ENCODE measurements at regions not wholly inside any gene's neighbourhood (a gene's known extent, or its start where the extent isn't known, plus 50 kb on each side); places are given as distances from the start of the nearest gene placed in this dataset.

DNA sequence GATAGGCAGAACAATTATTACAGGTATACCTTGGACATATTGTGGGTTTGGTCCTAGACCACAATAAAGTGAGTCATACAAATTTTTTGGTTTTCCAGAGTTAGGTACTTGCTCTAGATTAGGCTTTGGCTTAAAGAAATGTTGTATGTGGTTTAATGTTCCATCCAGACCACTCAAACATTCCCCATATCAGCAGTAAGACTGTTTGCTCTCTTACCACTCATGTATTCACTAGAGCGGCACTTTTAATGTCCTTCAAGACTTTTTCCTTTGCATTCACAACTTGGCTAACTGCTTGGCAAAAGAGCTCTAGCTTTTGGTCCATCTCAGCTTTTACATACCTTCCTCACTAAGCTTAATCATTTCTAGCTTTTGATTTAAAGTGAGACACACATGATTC, 250.5 kb upstream of the SETMAR start:
- WGBS, 2 experiments (ENCODE audit: extremely low coverage in 2 of 2, insufficient read length in 1 of 2): no CpG with 5 or more reads among the region's 1 CpG
- Histone ChIP-seq H3K23ac (ENCODE audit: low read depth, low read length) (no peak overlapping the region), H2BK120ac (ENCODE audit: low read depth, low read length) (no peak overlapping the region), H3K9me3 (ENCODE audit: control insufficient read depth, insufficient read depth, low read length) (peaks cover 20% of the 10 kb centered on the region), H3K36me3 (ENCODE audit: control insufficient read depth, insufficient read depth, low read length) (no peaks in the 10 kb centered on the region), H3K4ac (ENCODE audit: low read depth, low read length) (no peak overlapping the region), H3K14ac (replicated peaks; ENCODE audit: low read depth, low read length) (no peak overlapping the region), H3K4me2 (ENCODE audit: low read depth, low read length) (no peak overlapping the region), H4K91ac (ENCODE audit: insufficient read depth, low read depth, low read length) (no peak overlapping the region), H3K56ac (ENCODE audit: extremely low read depth, insufficient read depth, low read length) (no peak overlapping the region), H3K27ac (ENCODE audit: insufficient read depth, low read length) (no peak overlapping the region), H3K4me1 (ENCODE audit: control insufficient read depth, insufficient read depth, low read length) (no peaks in the 10 kb centered on the region), H2BK5ac (ENCODE audit: low read depth, low read length, poor library complexity, severe bottlenecking) (no peak overlapping the region), H2BK20ac (ENCODE audit: low read depth, low read length) (no peak overlapping the region), H3K27me3 (ENCODE audit: control insufficient read depth, insufficient read depth, low read length) (no peaks in the 10 kb centered on the region), H3K4me3 (ENCODE audit: insufficient read depth, low read depth, low read length) (no peak overlapping the region), H2AK5ac (ENCODE audit: low read depth, low read length) (no peak overlapping the region), H2AK9ac (replicated peaks; ENCODE audit: low read depth, low read length, poor library complexity) (no peak overlapping the region), H4K20me1 (ENCODE audit: insufficient read depth, low read length) (no peaks in the 10 kb centered on the region), H4K5ac (ENCODE audit: low read depth, low read length) (no peak overlapping the region), H4K8ac (ENCODE audit: low read depth in 2 of 2, low read length in 2 of 2) (no peak overlapping the region), H3K9me1 (ENCODE audit: insufficient read depth, low read length) (no peaks in the 10 kb centered on the region), H3K79me1 (ENCODE audit: low read depth in 1 of 2, low read length in 2 of 2) (no peaks in the 10 kb centered on the region), H3K18ac (ENCODE audit: low read depth, low read length) (no peak overlapping the region), H2BK15ac (ENCODE audit: low read depth, low read length) (no peak overlapping the region), H2AFZ (replicated peaks; ENCODE audit: low read length, poor library complexity) (no peak overlapping the region), H3K9ac (ENCODE audit: low read depth, low read length) (no peak overlapping the region)
- DNase-seq: no peak
- in situ Hi-C loops (cut with MboI; ENCODE audit: low sequenced_read_pairs) (no loop called here), intact Hi-C loops (cut with micrococcal nuclease) (no loop called here), dilution Hi-C loops (cut with HindIII; ENCODE audit: low sequenced_read_pairs, unreplicated experiment) (no loop called here)
- POLR2A ChIA-PET (ENCODE audit: unreplicated experiment): no interaction called here
- TF ChIP-seq RAD21 (IDR thresholded peaks at IDR 0.05; ENCODE audit: low read length): no peak
- no peak for TF ChIP-seq NFE2L2 (IDR thresholded peaks at IDR 0.05; ENCODE audit: low read depth, low read length)
- TF ChIP-seq, protein P1, sequence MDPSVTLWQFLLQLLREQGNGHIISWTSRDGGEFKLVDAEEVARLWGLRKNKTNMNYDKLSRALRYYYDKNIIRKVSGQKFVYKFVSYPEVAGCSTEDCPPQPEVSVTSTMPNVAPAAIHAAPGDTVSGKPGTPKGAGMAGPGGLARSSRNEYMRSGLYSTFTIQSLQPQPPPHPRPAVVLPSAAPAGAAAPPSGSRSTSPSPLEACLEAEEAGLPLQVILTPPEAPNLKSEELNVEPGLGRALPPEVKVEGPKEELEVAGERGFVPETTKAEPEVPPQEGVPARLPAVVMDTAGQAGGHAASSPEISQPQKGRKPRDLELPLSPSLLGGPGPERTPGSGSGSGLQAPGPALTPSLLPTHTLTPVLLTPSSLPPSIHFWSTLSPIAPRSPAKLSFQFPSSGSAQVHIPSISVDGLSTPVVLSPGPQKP (IDR thresholded peaks at IDR 0.05; ENCODE audit: borderline replicate concordance, low read depth, low read length): no peak
- TF ChIP-seq FOS (IDR thresholded peaks at IDR 0.05; ENCODE audit: low read depth, low read length): no peak
- TF ChIP-seq MAZ (IDR thresholded peaks at IDR 0.05; ENCODE audit: borderline replicate concordance, low read depth, low read length): no peak
- no peak for TF ChIP-seq POLR2A (IDR thresholded peaks at IDR 0.05; ENCODE audit: low read depth, low read length)
- TF ChIP-seq, protein P2, sequence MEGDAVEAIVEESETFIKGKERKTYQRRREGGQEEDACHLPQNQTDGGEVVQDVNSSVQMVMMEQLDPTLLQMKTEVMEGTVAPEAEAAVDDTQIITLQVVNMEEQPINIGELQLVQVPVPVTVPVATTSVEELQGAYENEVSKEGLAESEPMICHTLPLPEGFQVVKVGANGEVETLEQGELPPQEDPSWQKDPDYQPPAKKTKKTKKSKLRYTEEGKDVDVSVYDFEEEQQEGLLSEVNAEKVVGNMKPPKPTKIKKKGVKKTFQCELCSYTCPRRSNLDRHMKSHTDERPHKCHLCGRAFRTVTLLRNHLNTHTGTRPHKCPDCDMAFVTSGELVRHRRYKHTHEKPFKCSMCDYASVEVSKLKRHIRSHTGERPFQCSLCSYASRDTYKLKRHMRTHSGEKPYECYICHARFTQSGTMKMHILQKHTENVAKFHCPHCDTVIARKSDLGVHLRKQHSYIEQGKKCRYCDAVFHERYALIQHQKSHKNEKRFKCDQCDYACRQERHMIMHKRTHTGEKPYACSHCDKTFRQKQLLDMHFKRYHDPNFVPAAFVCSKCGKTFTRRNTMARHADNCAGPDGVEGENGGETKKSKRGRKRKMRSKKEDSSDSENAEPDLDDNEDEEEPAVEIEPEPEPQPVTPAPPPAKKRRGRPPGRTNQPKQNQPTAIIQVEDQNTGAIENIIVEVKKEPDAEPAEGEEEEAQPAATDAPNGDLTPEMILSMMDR (conservative IDR thresholded peaks at IDR 0.05; ENCODE audit: low read depth, low read length): no peak
- TF ChIP-seq RFX5 (IDR thresholded peaks at IDR 0.05; ENCODE audit: low read depth, low read length): no peak
- no peak for TF ChIP-seq MAFK (IDR thresholded peaks at IDR 0.05; ENCODE audit: low read depth, low read length)
- no peak for TF ChIP-seq CHD1 (IDR thresholded peaks at IDR 0.05; ENCODE audit: low read depth, low read length)
- no peak for TF ChIP-seq RCOR1 (IDR thresholded peaks at IDR 0.05; ENCODE audit: insufficient replicate concordance, low read length)
- no peak for TF ChIP-seq SMC3 (IDR thresholded peaks at IDR 0.05; ENCODE audit: low read depth, low read length)
- no peak for ATAC-seq (ENCODE audit: low read depth)
- CTCF ChIA-PET: no interaction called here
- no TSS peak for BruUV-seq (replicated peaks)

All from IMR-90 (cell line).